ENCODE measurements at regions not wholly inside any gene's neighbourhood (a gene's known extent, or its start where the extent isn't known, plus 50 kb on each side); places are given as distances from the start of the nearest gene placed in this dataset.

DNA sequence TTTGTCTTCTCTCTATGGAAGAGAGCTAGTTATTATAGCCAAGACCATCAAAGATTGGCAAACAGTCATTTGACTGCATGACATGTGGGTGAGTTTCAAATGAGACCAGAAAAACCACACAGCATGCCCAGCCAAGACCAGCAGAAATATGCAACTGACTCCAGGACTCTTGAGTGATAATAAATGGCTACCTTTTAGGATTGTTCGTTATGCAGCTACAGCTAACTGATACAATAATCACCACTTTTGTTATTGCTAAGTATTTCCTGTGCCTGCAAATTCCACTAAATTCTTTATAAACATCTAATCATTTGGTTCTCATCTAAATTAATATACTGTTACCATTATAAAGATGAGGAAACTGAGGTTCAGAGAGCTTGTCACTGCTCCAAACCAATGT, 528.4 kb upstream of the TBX3 start:
- TF ChIP-seq CTCF (IDR thresholded peaks at IDR 0.05; ENCODE audit: low read length) (no peak), EZH2 (IDR thresholded peaks at IDR 0.05; ENCODE audit: borderline replicate concordance, low read length) (no peak)

Data from OCI-LY1 (cell line).